Ovary (tissue), 3 donors: ENCODE measurements at regions not wholly inside any gene's neighbourhood (a gene's known extent, or its start where the extent isn't known, plus 50 kb on each side); places are given as distances from the start of the nearest gene placed in this dataset.

ENCODE experiments used
- EP300 ChIP-seq: sonication (generic); formaldehyde crosslinking; IDR thresholded peaks from one replicate; pipeline ENCODE4 v1.6.1; 2017; ENCODE audit warnings: antibody characterized with exemption
- POLR2A ChIP-seq: fragments of 450-650 bp; IDR thresholded peaks from one replicate; pipeline ENCODE4 v1.6.1; 2017; ENCODE audit warnings: antibody characterized with exemption, mild to moderate bottlenecking, moderate library complexity
- TF ChIP-seq, protein P1 (sequence below), 3 donors: fragments of 450-650 bp in 2 of 3; fragments of 200-600 bp in 1 of 3; IDR thresholded peaks; one replicate each; pipeline versions ENCODE4 v1.5.1 to v1.8.0; 2016 to 2022; ENCODE audit warnings: antibody characterized with exemption in 3 of 3, mild to moderate bottlenecking in 1 of 3
- donor health status: DM: no; HTN: no; CAD: no.

DNA sequence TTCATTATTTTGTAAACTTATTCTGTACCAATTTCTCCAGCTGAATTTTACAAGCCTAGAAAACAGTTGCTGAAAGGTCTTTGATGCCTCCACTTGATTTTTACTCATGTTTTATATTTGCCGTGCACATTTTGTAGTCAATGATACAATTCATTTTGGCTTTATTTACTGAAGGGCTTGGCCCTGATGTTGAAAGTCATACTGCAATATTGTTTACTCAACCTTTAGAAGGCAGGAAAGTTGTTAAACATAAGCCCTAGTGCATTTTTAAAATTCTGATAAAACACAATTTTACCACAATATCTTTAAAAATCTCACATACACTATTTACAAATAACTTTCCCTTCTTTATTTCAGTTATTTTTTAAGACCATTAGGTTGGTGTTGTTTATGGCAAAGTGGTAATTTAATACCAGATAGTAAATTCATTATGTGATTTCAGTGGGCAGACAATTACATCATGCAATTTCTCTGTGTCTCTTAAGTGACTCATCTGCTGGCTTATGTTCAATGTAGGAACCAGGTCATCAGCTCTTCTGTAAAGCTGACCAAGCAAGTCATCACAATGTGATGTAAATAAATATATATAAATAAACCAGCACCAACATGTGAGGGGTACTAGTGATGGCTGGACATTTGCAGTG, 121.1 kb upstream of the SLC35B3 start:
- TF ChIP-seq, protein P1, sequence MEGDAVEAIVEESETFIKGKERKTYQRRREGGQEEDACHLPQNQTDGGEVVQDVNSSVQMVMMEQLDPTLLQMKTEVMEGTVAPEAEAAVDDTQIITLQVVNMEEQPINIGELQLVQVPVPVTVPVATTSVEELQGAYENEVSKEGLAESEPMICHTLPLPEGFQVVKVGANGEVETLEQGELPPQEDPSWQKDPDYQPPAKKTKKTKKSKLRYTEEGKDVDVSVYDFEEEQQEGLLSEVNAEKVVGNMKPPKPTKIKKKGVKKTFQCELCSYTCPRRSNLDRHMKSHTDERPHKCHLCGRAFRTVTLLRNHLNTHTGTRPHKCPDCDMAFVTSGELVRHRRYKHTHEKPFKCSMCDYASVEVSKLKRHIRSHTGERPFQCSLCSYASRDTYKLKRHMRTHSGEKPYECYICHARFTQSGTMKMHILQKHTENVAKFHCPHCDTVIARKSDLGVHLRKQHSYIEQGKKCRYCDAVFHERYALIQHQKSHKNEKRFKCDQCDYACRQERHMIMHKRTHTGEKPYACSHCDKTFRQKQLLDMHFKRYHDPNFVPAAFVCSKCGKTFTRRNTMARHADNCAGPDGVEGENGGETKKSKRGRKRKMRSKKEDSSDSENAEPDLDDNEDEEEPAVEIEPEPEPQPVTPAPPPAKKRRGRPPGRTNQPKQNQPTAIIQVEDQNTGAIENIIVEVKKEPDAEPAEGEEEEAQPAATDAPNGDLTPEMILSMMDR (IDR thresholded peaks at IDR 0.05) = no peak
- no peak for TF ChIP-seq POLR2A
- no peak for TF ChIP-seq EP300
